Small intestine (tissue), 7 donors: ENCODE measurements at regions not wholly inside any gene's neighbourhood (a gene's known extent, or its start where the extent isn't known, plus 50 kb on each side); places are given as distances from the start of the nearest gene placed in this dataset.

ENCODE experiments used
- DNase-seq, 2 donors: peaks; one replicate each; pipeline versions ENCODE4 v3.0.0 to v3.0.0-alpha.2; 2013
- FAIRE-seq: peaks from 2 replicates; lab custom pipeline; 2012; peaks lifted over from hg19 to GRCh38; lab: Jason Lieb, UNC
- H3K27ac ChIP-seq, 3 donors: one replicate each; pipeline ENCODE4 v1.5.1; 2013; ENCODE audit warnings: low read length in 2 of 3, mild to moderate bottlenecking in 2 of 3, control low read depth in 1 of 3, inconsistent platforms in 1 of 3, low read depth in 1 of 3, moderate library complexity in 1 of 3
- H3K27me3 ChIP-seq, 3 donors: one replicate each; pipeline ENCODE4 v1.6.1; 2013; ENCODE audit warnings: low read length in 3 of 3, inconsistent platforms in 1 of 3; ENCODE audit not compliant: control insufficient read depth in 3 of 3, insufficient read depth in 3 of 3
- H3K36me3 ChIP-seq, 3 donors: one replicate each; pipeline ENCODE4 v1.6.1; 2013; ENCODE audit warnings: low read length in 3 of 3, inconsistent platforms in 1 of 3, low read depth in 1 of 3, mild to moderate bottlenecking in 1 of 3, moderate library complexity in 1 of 3; ENCODE audit not compliant: control insufficient read depth in 3 of 3, insufficient read depth in 2 of 3
- H3K4me1 ChIP-seq, 3 donors: one replicate each; pipeline ENCODE4 v1.6.1; 2013; ENCODE audit warnings: low read length in 2 of 3, inconsistent platforms in 1 of 3, low read depth in 1 of 3, mild to moderate bottlenecking in 1 of 3, moderate library complexity in 1 of 3; ENCODE audit not compliant: control insufficient read depth in 3 of 3, insufficient read depth in 2 of 3
- H3K4me3 ChIP-seq, 3 donors: one replicate each; pipeline ENCODE4 v1.5.1; 2013; ENCODE audit warnings: low read length in 3 of 3, control low read depth in 1 of 3, inconsistent platforms in 1 of 3, low read depth in 1 of 3, mild to moderate bottlenecking in 1 of 3, moderate library complexity in 1 of 3
- H3K9me3 ChIP-seq, 2 donors: one replicate each; pipeline ENCODE4 v1.6.1; 2013; ENCODE audit warnings: low read depth in 1 of 2, low read length in 1 of 2; ENCODE audit not compliant: control insufficient read depth in 2 of 2, insufficient read depth in 1 of 2
- WGBS, 3 donors: extraction: QIAGEN DNeasy Blood & Tissue Kit; methylation state at CpG; one replicate each; pipeline ENCODE4 v1.1.7; 2013; 5-methylcytosine and 5-hydroxymethylcytosine counted together
- donor health status: healthy with polysubstance abuse.
- donor health status: control.
- donor health status: control.
- donor health status: Bipolar disorder and iron deficiency.
- donor health status: healthy.

DNA sequence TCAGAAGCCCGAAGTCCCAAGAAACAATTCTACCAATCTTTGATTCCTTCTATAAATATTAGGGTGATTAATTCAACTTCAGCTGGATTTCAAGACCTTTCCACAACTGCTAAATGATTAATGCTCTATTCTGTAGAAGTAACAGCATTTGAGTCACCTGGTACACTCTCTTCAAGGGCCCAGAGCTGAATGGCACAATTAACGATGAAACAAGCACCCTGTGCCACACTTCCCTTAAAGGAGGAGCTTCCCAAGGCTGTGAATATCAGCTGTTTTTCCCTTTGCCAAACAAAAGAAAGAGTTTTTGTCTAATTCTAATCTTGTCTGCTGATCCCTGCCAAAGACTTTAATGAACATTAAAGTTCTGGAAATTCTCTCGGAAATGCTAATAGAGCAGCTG is 56.0 kb downstream of the BOD1L2 start:
- Histone ChIP-seq H3K9me3 (no peaks in the 10 kb centered on the region), H3K4me1 (peaks cover 0 to 4% (median 0%) of the 10 kb centered on the region in 3 donors), H3K27ac (no peak overlapping the region), H3K4me3 (no peak overlapping the region), H3K27me3 (no peaks in the 10 kb centered on the region), H3K36me3 (no peaks in the 10 kb centered on the region)
- 76 to 91% (median 77%) methylated on average over 3 of the region's 3 CpGs for WGBS, 3 donors
- no peak for FAIRE-seq
- no peak for DNase-seq

DNA sequence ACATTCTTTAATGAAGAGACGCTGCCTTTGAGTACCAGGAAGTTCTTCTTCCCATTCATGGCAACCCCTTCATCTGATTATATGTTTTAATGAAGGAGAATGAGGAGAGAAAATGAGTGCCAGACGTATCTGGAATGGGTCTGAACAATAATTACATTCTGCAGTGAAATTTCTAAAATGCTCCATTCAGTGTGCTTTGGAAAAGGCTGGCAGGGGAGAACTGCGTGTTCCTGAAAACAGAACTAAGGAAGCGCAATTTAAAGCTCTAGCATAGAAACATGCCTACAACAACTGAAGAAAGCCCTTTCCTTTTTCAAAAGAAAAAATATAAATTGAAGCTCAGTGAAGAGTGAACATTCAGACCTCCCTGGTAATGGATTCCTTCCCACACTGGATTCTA is 58.8 kb downstream of the BOD1L2 start:
- Histone ChIP-seq H3K9me3 (no peaks in the 10 kb centered on the region), H3K27ac (no peak overlapping the region), H3K4me1 (peaks cover 3 to 20% (median 10%) of the 10 kb centered on the region in 3 donors), H3K27me3 (no peaks in the 10 kb centered on the region), H3K36me3 (no peaks in the 10 kb centered on the region), H3K4me3 (no peak overlapping the region)
- WGBS, 3 donors, result 76 to 91% (median 87%) methylated on average over 4 of the region's 4 CpGs
- FAIRE-seq (no peak), DNase-seq (no peak)

DNA sequence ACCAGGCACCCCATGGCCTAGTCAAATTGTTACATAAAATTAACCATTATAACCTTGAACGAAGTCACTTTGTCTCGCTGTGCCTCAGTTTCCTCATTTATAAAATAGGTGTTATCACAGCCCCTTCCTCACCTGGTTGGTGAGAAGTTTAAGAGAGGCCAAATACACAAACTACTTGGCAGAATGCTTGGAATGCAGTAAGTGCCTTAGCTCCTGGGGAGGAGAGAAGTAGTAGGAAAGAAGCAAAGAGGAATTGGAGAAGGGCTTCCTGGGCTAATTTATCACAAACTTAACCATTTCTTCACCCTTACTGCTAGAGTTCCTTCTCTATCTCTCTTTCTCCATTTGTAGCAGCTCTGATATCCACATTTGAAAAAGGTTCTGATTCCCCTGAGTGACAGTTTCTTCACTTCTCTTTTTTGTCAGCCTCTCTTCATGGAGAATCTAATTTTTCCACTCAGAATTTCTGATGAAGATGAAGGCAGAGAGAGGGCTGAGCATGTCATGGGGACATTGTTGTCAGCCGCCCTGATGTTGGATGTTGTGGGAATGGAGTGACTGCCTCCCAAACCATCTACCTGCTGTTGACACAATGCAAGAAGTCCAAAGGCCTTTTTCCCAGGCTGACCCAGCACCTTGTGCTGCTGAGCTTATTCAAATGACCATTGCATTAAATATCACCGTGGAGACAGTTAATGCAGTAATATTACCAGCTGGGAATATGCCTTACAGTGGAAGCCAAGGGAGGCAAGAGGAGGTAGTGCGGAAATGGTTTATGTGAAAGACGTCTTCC is 60.4 kb downstream of the BOD1L2 start:
- 77 to 80% (median 79%) methylated on average over 6 of the region's 6 CpGs for WGBS, 3 donors
- FAIRE-seq, result no peak
- Histone ChIP-seq H3K4me1 (peaks cover 6 to 34% (median 10%) of the 10 kb centered on the region in 3 donors), H3K9me3 (no peaks in the 10 kb centered on the region), H3K27me3 (no peaks in the 10 kb centered on the region), H3K36me3 (no peaks in the 10 kb centered on the region), H3K4me3 (no peak overlapping the region), H3K27ac (no peak overlapping the region)
- peak; percentile 51 to 52 for DNase-seq

DNA sequence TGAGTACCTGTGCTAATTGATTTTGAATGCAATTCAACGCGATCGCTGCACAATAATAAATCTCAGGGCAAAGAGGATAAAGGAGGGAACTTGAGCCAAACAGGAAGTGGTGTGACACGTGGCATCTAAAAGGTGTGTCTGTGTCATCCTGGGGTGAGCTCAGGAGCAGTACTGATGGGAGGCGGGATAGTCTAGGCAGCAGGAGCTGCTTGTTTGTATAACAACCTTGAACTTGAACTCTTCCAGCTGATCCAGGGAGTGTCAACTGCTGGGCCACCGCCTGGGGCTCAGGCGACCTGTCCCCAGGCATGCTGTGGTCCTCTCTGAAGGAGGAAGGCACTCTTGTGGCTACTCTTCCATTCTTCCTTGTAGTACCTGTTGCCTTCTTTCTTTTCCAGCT is 61.2 kb downstream of the BOD1L2 start:
- H3K4me3 ChIP-seq, result no peak overlapping the region
- H3K27ac ChIP-seq, result peak overlapping the region in 1 of 3 donors; percentile 61
- no peaks in the 10 kb centered on the region for H3K36me3 ChIP-seq
- H3K9me3 ChIP-seq, result no peaks in the 10 kb centered on the region
- WGBS, 3 donors, result 32 to 55% (median 34%) methylated on average over 7 of the region's 7 CpGs
- no peak for FAIRE-seq
- no peaks in the 10 kb centered on the region for H3K27me3 ChIP-seq
- H3K4me1 ChIP-seq, result peaks cover 6 to 34% (median 10%) of the 10 kb centered on the region in 3 donors
- DNase-seq, result peak; percentile 26 to 87

DNA sequence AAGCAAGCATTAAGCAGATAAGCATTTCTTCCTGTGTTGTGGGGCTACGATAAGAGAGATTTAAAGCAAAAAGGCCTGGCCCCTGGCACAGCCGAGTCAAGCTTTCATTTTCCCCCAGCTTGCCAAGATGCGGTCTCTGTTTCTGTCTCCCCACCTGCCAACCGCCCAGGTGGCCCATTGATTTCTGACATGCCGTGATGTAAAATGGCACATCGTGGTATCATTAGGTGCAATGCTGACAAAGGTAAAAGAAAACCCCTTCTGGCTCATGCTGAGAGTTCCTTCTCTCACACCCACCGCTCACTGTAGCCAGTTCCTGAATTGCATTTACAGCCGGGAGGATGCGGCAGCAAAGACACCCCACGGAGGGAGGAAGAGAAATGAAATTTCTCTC is 62.8 kb downstream of the BOD1L2 start:
- WGBS, 3 donors, result 0 to 13% (median 4%) methylated on average over 10 of the region's 10 CpGs
- peak in 1 of 2 donors; percentile 24 for DNase-seq
- peak overlapping the region; percentile 74 to 88 (median 76) for H3K27ac ChIP-seq

DNA sequence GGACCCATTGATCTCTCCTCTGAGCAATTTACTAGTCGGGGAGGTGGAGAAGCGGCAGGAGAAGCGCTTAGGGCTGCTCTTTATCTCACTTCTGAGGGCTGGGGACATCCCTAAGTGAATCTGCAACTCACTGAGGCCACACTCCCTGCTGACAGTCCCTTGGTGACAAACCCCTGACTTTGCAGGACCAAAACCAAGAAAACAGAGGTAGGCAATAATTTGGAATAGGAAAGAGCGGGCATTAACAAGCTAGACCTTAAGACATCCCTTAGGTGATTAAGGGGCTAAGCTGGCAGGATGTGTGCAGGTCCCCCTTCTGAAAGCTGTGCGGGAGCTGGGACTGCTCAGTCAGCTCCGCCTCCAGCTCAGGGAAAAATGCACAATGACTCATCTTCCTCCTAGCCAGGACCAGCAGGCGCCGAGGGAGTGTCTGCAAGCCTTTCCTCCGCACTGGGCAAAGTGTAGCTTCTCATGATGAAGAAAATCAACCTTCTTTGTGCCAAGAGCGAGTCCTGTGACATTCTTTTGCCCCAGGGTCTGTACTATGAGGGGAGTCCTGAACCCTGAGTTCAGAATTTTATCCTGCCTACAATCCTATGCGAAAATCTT is 63.3 kb downstream of the BOD1L2 start:
- H3K27me3 ChIP-seq, result no peaks in the 10 kb centered on the region
- H3K27ac ChIP-seq, result peak overlapping the region; percentile 74 to 88 (median 76)
- FAIRE-seq (no peak), DNase-seq (peak; percentile 90 to 96)
- H3K4me3 ChIP-seq, result peak overlapping the region in 2 of 3 donors; percentile 6 to 9
- peaks cover 6 to 34% (median 10%) of the 10 kb centered on the region in 3 donors for H3K4me1 ChIP-seq
- no peaks in the 10 kb centered on the region for H3K9me3 ChIP-seq
- 4 to 15% (median 11%) methylated on average over 11 of the region's 11 CpGs for WGBS, 3 donors
- no peaks in the 10 kb centered on the region for H3K36me3 ChIP-seq

More for the DNA sequence above, 62.8 kb downstream of the BOD1L2 start:
- no peak for FAIRE-seq
- Histone ChIP-seq H3K27me3 (no peaks in the 10 kb centered on the region), H3K9me3 (no peaks in the 10 kb centered on the region), H3K36me3 (no peaks in the 10 kb centered on the region), H3K4me1 (peaks cover 6 to 34% (median 10%) of the 10 kb centered on the region in 3 donors), H3K4me3 (peak overlapping the region in 2 of 3 donors; percentile 6 to 9)

DNA sequence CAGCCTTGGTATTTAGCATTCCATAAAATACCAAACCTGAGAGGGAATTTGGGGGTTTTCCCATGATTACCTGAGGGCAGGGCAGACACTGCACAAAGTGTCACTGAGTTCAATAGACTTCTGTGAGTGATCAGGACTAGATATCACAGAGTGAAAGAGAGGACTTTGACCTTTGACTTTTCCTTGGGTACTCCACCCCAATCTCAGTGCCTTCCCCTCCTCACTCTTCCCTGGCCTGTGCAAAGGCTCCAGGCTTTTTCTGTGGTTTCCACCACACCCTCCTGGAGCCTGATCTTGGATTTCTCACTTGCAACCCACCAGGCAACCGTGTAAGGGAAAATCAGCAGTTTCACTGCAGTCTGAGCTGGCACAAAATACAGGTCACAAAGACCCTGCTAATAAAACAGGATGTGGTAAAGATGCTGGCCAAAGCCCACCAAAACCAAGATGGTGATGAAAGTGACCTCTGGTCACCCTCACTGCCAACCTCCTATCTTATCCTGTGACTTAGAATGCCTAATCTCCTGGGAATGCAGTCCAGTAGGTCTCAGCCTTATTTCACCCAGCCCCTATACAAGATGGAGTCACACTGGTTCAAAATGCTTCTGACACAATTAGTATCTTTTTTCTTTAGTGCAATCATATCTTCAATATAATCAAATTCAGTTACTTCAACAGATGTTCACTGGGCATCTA is 64.0 kb downstream of the BOD1L2 start:
- H3K27ac ChIP-seq, result peak overlapping the region; percentile 74 to 88 (median 76)
- no peak overlapping the region for H3K4me3 ChIP-seq
- WGBS, 3 donors, result 10 to 38% (median 10%) methylated on average over 1 of the region's 1 CpG
- H3K9me3 ChIP-seq, result no peaks in the 10 kb centered on the region
- no peaks in the 10 kb centered on the region for H3K27me3 ChIP-seq
- no peaks in the 10 kb centered on the region for H3K36me3 ChIP-seq
- FAIRE-seq (no peak), DNase-seq (peak in 1 of 2 donors; percentile 95)
- peaks cover 6 to 34% (median 10%) of the 10 kb centered on the region in 3 donors for H3K4me1 ChIP-seq

DNA sequence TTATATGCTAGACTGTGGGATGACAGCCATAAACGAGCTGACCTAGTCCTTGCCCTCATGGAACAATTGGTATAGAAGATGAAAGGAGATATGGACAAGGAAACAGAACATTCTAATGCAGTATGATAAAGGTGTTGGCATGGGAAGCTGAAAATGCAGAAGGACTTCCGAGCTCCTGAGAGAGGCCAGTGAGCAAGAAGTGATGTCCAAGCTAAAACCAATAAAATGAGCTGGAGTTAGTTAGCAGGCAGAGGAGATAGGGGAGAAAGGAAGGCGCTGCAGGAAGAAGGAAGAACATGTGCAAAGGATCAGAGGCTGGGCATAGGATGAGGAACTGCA is 64.5 kb downstream of the BOD1L2 start:
- Histone ChIP-seq H3K4me3 (no peak overlapping the region), H3K9me3 (no peaks in the 10 kb centered on the region), H3K27me3 (no peaks in the 10 kb centered on the region), H3K4me1 (peaks cover 6 to 34% (median 10%) of the 10 kb centered on the region in 3 donors), H3K27ac (peak overlapping the region; percentile 18 to 74 (median 36)), H3K36me3 (no peaks in the 10 kb centered on the region)
- FAIRE-seq, result no peak
- DNase-seq, result peak in 1 of 2 donors; percentile 81
- WGBS, 3 donors, result 36 to 47% (median 39%) methylated on average over 3 of the region's 3 CpGs
